Sciatic nerve (tissue), 2 donors: ENCODE measurements at regions not wholly inside any gene's neighbourhood (a gene's known extent, or its start where the extent isn't known, plus 50 kb on each side); places are given as distances from the start of the nearest gene placed in this dataset.

Experiments
- ATAC-seq: fragments of 200-7000 bp; cut with Tn5 transposase; one replicate; pipeline ENCODE4 v1.9.1; 2020; ENCODE audit warnings: mild to moderate bottlenecking, moderate library complexity
- DNase-seq: peaks from one replicate; pipeline ENCODE4 v3.0.0-alpha.2; 2020; ENCODE audit warnings: low spot score
- intact Hi-C: fragments of 100-400 bp; cut with DNase I; formaldehyde crosslinking; loops from one replicate; pipeline ENCODE4 v1.14.2; 2022
- donor health status: DM: no; HTN: no; CAD: no.
- donor health status: DM: no; HTN: no; CAD: no.

DNA sequence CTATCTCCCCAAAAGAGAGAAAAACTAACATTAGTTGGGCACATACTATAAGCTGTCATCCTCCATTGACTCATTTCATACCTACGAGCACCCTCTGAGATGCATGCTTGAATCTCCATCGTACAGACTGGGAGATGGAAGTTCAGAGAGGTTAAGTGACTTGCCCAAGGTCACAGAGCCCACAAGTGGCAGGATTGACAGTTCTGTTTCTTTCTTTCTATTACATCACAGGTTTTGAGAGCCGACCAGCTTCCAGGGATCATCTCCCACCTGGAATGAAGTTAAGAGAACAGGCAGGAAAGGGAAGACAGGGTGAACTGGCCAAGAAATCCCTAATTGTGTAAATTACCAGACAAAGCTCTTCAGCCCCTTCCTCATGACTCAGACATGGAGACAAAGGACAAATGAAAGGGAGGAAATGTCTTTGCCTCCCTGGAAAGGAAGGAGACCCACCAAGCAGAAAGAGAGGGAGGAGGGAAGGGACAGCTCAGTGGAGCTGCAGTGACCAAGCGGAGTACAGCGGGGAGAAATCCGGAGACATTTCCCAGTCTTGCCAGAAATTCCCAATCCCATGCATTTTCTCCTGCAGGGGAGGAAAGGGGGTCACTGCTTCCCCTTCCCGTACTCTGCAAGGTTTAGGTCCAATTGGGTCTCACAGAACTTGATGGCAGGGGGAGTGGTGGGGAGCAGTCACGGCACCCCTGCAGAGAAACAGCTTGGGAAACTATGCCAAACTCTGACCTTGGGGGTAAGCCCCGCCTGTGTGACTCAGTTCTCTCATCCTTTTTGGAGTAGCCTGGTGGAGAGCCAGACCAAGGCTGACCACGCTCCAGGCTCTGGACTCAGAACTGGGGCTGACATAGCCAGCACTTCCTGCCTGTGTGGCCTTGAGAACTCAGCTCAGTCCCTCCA is 154.3 kb downstream of the ANKRD60 start:
- ATAC-seq, result peak; percentile 67

DNA sequence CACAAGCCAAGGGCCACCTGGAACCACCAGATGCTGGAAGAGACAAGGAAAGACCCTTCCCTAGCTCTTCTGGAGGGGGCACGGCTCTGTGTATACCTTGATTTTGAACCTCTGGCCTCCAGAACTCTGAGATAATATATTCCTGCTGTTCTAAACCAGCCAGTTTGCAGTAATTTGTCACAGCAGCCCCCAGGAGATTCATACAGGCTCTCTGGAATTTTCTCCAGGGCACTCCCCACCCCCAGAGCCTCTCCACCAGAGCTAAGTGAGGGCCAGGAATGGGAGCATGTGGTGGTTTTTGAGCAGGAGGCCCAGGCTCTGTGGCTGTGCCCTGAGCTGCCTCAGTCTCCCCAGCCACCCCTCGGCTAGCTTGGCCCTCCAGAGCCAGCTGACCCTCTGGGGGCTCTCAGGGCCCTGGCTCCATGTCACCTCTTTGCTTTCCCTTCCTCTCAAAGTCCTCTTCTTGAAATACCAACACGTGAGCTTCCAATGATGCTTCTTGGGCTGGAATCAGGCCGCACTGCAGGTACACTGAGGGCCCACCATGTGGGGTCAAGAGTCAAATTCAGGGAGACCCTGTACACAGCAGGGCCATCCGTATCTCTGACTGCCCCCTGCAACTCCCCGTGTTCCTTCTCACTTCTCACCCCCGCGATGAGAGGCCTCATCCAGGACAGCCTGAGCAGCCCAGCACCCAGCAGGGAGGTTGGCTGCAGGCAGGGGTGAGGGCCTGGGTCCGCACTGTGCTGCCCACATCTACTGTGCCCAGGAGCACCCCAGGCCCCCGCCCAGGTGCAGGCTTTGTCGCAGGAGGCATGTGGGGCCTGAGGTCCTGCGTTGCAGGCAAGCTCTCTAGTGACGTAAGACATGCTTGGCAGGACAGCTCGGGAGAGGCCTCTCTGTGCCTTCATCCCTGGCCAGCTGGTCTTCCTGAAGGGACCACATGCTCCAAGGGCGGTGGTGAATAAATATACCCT is 155.5 kb downstream of the ANKRD60 start:
- no peak for ATAC-seq
- intact Hi-C loops, result no loop called here

More for the DNA sequence above, 154.3 kb downstream of the ANKRD60 start:
- DNase-seq, result peak; percentile 61
- intact Hi-C loops, result no loop called here

DNA sequence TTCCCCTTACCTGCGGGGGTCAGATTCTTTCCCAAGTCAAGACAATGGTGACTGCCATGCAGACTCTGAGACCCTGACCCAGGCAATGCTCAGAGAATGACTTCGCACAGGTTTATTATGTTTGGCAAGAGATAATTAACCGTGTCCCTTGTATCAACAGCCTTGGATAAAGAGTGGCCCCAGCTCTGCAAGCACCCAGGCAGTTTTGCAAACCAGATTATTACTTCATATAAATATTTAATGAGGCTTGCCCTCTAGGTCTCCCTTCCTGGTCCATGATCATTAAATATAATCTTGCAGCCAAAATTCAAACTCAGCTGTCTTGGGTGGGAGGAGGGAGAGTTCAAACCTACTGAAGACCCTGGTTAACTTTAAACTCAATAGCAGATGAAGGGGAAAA is 156.5 kb downstream of the ANKRD60 start:
- no peak for DNase-seq
- ATAC-seq, result no peak
- intact Hi-C loops, result no loop called here

More for the DNA sequence above, 155.5 kb downstream of the ANKRD60 start:
- peak; percentile 47 for DNase-seq

DNA sequence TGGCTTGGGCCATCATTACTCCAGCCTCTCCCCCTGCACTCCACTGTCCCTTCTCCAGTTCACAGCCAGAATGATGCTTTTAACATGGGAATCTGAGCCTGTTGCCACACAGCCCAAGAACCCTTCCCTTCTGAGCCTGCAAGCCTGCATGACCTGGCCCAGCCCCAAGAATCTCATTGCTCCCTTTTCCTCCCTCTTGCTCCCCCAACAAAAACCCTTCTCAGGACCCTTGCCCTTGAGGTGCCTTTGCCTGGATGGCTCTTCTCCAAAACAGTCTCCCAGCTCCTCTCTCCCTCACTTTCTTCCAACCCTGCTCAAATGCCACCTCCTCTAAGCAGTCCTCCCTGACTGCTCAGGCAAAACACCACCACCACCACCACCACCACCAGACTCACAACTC is 157.2 kb downstream of the ANKRD60 start:
- intact Hi-C loops, result no loop called here
- DNase-seq (no peak), ATAC-seq (no peak)

DNA sequence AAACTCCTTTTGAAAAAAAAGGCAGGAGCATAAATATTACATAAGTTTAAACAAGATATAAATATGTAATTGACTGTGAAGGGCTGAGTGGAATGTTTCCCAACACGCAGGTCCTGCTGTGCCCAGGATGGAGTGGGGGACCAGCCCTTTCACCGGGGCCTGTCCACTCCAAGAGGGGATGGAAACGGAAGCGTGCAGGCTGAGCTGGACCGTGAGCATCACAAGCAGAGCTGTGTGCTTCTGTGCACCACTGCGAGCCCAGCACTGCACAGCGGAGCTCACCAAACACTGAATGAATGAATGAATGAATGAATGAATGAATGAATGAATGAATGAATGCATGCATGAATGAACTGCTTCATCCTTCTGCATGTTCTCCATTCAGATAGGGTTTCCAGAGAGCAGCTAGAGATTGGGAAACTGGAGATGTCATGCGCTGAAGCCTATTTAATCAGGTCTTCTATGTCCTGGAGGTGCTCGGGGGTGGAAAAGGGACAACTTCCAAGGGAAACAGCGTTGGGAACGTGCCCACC is 157.7 kb downstream of the ANKRD60 start:
- ATAC-seq (no peak), DNase-seq (peak; percentile 23)
- intact Hi-C loops, result no loop called here

DNA sequence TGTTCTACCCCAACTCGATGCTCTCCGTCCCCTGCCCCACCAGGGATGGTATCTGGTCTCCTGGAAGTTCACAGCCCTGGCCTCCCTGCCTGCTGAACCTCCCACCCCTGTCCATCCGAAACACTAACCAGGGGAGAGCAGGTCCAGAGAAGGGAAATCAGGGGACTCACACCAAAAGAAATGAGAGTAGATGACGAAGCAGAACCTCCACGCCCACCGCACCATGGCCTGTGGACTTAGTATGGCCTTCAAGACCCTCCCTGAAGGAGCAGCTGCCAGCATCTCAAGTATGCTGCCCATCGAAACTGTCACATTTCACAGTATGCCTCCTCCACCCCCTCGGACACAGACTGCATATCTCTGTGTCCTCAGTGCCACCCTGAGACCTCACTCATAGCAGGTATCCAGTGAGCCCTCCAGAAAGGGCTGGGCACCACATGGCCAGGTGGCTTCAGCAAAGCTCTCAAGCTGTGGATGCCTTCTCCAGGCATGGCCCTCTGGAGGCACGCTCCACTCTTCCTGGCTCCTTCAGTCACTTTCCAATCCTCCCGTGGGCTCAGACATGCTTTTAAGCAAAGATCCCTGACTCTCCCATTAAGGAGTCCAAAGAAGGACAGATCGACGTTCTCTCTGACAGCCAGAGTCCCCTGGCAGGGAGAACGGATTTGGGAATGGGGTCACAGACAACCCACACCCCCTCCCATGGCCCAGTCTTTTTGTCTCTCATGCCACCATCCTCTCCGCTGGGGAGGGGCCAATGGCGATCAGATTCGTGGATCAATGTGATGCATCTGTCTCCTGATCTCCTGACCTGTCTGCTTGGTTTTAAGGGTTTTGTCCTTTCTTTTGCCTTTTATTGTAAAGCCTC is 158.4 kb downstream of the ANKRD60 start:
- no peak for ATAC-seq
- intact Hi-C loops, result no loop called here
- peak; percentile 35 for DNase-seq

DNA sequence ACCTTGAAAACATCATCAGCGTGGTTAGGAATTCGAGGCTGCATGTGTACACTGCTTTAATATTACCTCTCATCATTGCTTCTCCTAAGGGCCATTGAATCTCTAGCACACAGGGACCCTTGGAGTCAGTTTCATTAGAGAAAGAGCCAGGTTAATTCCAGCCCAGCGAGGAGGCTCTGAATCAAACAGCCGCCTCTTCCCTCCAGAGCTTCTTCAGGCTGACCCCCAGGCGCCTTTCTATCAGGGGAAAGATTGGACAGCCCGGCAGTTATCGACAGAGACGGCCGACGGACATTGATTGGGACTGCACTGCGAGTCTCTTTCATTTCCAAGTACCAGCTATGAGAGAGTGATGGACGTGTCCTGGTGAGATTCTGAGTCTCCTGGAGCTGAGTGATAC is 159.2 kb downstream of the ANKRD60 start:
- ATAC-seq (no peak), DNase-seq (peak; percentile 27)
- intact Hi-C loops, result no loop called here

DNA sequence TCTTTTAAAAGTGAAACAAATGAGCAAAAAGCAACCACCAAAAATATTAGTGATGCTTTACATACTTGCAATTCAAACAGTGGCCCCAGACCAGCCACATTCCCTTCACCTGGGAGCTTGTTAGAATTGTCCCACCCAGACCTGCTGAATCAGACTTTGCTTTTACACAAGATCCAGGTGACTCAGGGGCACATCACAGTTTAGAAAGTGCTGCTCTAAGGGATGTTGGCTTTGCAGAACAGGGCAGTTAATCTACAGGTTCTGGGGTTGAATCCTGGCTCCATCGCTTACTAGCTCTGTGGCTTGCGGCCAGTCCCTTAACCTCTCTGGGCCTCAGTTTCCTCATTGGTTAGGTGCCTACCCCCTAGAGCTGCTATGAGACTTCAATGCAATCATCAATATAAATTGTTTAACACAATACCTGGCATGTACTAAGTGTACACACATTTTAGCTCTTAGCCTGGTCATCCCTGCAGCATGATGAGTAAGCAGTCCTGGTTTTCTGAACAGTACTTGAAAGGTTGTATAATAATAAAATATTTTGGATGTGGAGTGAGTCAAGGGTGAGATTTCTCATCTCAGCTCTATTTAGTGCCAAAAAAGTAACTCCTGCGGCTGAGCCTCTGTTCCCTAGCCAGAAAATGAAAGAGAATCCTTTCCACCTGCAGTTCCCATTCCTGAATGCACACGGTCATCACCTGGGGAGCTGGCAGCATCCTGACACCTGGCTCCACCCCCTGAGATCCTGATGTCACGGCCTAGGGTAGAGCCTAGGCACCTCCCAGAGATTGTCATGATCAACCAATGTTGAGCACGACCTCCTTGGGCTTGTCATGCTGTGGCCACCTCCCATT is 162.7 kb downstream of the ANKRD60 start:
- ATAC-seq, result no peak
- intact Hi-C loops, result no loop called here
- DNase-seq, result peak; percentile 10

DNA sequence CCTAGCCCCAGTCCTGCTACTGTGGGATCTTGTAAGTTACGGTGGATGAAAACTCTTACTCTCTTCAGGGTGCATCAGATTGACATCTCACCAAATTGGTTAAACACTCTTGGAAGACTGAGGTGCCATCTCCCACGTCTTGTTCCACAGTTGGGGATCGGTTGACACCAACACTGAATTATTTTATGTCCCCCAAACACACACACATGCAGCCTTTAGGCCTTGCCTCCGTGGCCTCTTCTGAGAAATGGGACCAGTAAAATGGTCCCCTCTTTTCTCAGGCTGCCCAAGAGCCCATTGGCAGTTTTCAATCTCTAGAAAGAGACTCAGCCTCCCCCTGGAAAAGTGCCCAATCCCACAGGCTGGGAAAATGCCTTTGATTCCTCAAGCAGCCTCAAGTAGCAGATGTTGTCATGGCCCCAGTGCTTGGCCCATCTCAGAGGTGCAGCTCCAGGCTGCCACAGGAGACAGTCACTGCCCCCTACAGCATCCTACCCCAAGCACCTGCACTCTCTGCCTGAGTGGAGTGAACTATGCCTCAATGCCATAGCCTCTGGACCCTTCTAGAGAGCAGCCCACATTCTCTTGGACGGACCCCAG is 163.9 kb downstream of the ANKRD60 start:
- no peak for ATAC-seq
- intact Hi-C loops, result no loop called here
- DNase-seq, result peak; percentile 37

DNA sequence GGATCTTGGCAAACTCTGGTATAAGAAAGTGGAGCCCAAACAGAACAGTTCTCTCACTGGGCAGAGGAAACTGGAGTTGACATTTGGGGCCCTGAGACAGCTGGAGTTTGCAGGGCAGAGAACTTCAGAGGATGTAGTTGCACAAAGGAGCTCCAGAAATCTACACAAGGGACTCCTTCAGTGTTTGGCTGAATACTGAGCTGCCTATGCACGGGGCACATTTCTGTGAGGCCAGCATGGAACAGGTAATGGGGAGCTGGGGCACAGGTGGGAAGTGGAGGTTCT is 169.3 kb downstream of the ANKRD60 start:
- intact Hi-C loops, result no loop called here
- no peak for ATAC-seq
- no peak for DNase-seq

DNA sequence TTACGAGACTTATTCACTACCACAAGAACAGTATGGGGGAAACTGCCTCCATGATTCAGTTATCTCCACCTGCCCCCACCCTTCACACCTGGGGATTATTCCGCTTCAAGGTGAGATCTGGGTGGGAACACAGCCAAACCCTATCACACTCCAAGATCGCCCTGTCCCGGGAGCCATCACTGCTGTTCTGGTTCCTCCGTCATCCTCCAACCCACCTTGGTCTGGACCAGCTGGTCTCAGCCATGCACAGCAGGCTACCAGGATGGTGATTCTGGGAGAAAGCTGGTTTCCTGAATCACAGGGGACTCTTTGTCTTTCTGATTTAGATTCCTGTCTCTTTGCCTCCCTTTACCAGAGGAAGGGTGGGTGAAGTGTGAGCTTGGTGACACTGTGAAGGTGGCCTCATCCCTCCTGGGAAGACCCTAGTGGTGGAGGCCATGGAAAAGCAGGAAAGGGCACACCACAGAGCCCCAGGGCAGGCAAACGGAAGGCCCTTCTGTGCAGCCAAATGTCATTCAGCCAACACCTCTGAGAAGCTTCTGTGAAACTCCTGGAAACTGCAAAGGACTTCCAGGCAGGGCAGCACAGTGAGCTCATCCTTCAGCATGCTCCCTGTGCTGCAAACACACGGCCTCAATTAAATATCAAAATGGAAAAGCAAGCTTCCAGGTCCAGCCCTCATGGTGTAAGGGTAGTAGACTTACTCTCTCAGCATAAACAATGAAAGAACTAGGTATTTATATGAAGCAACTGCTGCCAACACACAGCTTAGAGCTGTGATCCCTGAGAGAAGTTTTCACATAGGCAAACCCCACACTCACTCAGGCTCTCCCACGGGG is 169.8 kb downstream of the ANKRD60 start:
- DNase-seq, result peak; percentile 42
- intact Hi-C loops, result no loop called here
- ATAC-seq, result no peak

DNA sequence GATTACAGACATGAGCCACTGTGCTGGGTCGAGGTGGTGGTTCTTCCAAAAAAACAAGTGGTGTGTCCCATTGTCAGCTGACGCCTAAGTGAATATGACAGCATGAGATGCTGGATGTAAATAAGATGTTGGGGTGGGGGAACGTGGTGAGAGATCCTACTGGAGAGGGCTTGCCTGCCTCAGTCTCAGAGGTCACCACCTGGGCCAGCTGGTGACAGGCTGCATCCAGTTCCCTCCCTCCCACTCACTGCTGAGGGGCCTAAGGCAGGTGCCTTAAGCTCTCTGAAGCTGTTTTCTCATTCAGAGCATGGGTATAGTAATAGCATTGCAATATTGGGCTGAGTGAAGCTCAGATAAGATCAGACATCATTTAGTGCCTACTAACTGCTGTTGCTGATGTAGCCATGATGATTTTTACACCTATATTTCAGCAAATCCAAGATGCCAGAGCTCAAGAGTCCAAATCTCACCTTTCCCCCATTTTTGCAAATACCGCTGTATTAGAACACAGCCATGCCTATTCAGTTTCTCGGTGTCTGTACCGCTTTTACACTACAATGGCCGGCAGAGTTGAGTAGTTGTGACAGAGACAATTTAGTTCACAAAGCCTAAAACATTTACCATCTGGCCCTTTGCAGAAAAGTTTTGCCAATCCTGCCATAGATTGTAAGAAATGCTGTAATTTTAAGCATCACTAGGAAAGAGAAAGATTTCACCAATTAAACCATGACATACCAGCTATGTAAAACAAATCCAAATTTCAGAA is 171.3 kb downstream of the ANKRD60 start:
- intact Hi-C loops, result no loop called here
- ATAC-seq, result no peak
- no peak for DNase-seq

DNA sequence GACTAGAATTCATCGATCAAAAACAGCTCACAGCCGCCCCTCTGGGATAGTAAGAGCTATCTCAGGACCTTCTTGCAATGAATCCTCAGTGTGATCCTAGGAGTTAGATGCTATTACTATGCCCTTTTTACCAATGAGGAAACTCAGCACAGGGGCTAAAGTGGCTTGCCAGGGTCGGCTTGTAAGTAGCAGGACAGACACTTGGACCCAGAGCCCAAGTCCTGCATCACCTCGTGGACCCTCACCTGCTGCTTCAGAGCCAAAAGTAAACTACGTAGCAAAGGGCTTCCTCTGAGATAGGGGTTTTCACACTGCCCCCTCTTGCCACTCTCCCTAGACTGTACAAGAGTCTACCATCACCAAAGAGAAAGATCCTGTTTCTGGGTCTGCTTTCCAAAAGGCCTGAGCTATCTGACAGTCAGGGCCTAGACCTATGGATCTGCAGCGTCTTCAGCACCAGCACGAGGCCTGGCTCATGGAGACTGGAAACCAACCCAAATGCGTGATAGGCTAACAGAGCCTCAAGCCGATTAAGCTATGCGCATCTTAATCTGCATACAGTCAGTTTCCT is 172.3 kb downstream of the ANKRD60 start:
- intact Hi-C loops, result no loop called here
- DNase-seq (peak; percentile 28), ATAC-seq (no peak)

DNA sequence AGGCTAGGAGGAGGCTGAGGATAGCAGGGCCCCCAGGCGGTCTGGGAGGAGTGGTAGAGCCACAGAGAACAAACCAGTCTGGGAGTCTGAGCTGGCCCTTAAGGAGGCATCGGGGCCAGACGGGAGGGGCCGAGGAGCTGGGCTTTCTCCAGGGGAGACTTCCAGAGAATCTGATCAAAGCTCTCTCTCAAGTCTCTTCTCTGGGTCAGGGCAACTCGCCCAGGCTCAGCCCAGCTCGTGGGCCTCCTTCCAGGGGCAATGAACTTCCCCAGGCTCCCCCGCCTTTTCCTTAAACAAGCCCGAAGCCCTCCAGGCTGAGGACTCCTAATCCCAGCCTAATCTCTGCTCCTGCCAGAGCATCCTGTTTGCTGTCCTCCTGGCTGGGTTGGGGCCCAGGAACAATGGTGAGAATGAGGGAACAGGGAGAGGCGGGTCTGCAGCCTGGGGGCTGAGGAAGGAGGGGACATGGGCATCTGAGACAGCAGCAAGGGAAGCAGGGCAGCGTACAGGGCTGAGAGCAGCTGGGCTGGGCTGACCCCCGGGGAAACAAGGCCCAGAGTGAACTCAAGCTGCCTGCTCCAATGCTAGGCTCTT is 173.6 kb downstream of the ANKRD60 start:
- intact Hi-C loops, result no loop called here
- peak; percentile 69 for DNase-seq
- peak; percentile 89 for ATAC-seq

DNA sequence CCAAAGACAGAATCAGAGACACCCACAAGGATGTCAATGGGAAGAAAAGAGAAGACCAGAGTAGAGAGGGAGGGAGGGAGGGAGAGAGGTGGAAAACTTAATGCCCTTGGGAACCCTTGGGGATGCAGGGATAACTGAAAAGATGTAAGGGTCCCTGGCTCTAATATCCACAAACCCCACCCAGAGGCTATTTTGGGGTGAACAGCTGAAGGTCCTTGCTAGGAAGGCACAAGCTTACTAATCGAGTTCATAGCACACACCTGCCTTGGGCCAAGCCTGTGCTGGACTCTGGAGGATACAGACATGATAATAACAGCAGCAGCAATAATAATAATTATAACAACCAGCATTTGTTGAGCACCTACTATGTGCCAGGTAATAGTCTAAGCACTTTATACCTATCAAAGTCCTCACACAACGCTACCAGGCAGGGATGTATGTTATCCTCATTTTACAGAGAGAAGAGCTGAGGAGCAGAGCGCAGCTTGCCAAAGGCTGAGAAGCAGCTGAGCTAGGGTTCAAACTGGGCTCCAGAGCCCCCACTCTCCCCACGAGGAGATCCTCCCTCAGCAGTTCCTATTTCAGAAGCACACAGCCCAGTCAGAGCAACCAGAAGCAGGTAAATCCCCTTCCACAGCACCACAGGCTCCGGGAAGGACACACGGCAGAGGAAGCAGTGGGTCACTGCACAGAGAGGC is 174.2 kb downstream of the ANKRD60 start:
- ATAC-seq, result no peak

More for the DNA sequence above, 174.2 kb downstream of the ANKRD60 start:
- intact Hi-C loops, result no loop called here
- peak; percentile 8 for DNase-seq
